HG02885 (cell line): ENCODE measurements at regions not wholly inside any gene's neighbourhood (a gene's known extent, or its start where the extent isn't known, plus 50 kb on each side); places are given as distances from the start of the nearest gene placed in this dataset.

Source experiments
- ATAC-seq: cut with Tn5 transposase; IDR thresholded peaks from one replicate; pipeline ENCODE4 v1.9.1; 2021; ENCODE audit warnings: mild to moderate bottlenecking; ENCODE audit not compliant: unreplicated experiment, poor library complexity

DNA sequence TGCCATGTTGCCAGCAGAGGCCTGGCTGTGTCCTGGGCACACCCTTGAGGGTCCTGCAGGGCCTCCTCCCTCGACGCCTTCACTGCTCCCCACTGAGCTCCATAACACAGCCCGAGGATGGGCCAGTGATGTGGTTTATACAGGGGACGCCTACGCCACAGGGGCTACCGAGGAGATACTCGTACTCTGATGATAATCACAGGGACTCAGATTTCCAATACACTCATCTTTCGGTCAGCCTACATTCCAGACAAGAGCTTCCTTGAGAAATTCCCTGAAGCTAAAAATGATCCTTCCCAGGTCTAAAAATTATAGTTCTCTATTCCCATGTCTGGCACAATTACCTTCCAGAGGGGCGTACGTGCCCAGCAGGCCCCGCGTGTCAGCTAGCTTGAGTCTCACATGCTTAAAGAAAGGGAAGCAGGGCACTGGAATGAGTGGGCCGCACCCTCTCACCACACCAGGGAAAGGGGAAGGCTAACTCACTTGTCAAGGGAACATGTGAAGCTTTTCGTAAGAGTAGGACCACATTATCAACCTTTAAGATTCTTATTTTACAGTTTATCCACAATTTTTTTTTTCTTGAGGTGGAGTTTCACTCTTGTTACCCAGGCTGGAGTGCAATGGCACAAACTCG lies 159.5 kb upstream of the NDUFV2 start:
- ATAC-seq: no peak

DNA sequence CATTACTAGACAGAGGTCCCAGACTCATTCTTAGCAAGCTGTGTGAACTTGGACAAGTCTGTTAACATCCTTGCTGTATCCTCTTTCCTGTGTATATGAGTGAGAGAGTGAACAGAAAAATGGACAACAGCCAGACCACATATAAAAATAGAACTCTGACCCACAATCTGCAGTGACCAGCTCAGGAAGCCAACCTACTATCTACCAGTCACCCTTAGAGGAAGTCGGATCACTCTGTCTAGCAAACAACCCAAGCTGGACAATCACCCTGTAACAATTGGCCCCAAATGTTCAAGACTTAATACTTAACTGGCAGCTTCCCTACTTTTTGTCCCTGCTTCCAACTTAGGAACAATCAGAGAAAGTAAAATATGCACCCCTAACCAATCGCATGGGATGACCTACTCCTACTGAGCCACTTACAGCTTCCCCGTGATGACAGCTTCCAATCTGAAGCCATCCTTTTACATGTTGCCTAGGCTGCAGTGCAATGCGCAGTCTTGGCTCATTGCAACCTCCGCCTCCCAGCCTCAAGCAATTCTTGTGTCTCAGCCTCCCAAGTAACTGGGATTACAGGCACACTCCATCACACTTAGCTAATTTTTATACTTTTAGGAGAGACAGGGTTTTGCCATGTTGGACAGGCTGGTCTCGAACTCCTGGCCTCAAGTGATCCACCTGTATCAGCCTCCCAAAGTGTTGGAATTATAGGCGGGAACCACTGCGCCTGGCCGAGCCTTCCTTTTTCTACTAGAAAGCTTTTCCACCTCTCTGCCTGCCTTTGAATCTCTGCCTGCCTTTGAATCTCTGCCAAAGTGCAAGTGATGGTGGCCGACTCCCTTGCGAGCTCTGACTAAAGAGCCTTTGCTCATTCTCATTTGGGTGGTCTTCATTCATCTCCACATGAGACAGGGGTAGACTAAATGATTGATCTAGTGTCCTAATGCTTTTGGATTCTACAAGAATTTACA lies 158.3 kb upstream of the NDUFV2 start:
- ATAC-seq: no peak

- no peak for ATAC-seq
Measured at GRCh38 chr18:8944871-8945245, 157.6 kb upstream of the NDUFV2 start.

- ATAC-seq: no peak
Measured at GRCh38 chr18:8945514-8945913, 157.0 kb upstream of the NDUFV2 start.

DNA sequence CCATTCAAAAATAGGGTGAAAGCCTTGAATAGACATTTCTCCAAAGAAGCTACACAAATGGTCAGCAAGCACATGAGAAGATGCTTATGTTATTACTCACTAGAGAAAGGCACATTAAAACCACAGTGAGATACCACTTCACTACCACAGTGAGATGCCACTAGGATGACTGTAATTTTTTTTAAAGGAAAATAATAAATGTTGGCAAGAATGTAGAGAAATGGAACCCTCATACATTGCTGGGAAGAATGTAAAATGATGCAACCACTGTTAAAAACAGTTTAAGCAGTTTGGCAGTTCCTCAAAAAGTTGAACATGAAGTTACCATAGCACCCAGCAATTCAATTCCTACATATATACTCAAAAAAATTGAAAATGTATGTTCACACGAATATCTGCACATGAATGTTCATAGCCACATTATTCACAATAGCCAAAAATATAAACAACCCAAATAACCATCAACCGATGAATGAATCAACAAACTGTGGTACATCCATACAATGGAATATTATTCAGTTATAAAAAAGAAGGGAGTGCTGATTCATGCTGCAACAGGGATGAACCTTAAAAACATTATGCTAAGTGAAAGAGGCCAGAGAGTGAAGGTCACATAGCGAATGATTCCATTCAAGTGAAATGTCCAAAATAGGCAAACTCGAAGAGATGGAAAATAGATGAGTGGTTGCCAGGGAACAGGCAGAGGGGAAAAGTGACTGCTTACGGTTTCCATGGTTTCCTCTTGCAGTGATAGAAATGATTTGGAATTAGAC lies 156.2 kb upstream of the NDUFV2 start:
- ATAC-seq: no peak

- ATAC-seq: no peak
Measured at GRCh38 chr18:8947566-8947965, 154.9 kb upstream of the NDUFV2 start.

- no peak for ATAC-seq
Measured at GRCh38 chr18:8948011-8948410, 154.5 kb upstream of the NDUFV2 start.

DNA sequence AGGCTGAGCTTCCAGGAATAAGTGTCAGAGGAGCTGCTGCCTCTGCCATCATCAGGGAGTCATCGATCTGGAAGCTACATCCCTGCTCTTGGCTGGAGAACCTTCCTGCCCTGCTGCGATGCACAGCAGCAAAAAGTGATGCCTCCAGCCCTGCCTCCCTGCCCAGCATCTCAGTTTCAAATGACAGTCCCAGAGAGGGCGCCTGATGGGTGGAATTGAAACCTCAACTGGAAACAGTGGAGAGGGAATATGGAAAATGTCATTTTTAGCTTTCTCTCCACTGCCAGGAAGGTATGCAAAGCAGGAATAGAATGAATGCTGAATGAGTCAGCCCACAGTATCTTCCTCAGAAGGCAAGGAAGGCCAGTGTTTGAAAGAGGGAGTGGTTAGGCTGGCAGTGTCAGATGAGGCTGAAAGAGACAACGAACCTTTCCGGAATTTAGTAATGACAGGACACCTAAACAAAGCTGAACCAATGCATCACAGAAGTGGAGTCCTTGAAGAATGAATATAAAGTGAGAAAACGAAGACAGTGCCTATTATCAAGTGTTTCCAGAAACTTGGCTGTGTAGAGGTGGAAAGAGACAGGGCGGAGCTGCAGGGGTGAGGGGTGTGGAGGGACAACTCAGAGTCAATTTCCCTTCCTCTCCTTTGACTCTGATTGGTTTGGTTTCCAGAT lies 153.9 kb upstream of the NDUFV2 start:
- no peak for ATAC-seq

GRCh38 chr18:8949206-8949605 lies 153.3 kb upstream of the NDUFV2 start:
- ATAC-seq: no peak

GRCh38 chr18:8951491-8951890 lies 151.0 kb upstream of the NDUFV2 start:
- ATAC-seq: peak; percentile 62

- ATAC-seq: no peak
Measured at GRCh38 chr18:8952174-8952573, 150.3 kb upstream of the NDUFV2 start.

DNA sequence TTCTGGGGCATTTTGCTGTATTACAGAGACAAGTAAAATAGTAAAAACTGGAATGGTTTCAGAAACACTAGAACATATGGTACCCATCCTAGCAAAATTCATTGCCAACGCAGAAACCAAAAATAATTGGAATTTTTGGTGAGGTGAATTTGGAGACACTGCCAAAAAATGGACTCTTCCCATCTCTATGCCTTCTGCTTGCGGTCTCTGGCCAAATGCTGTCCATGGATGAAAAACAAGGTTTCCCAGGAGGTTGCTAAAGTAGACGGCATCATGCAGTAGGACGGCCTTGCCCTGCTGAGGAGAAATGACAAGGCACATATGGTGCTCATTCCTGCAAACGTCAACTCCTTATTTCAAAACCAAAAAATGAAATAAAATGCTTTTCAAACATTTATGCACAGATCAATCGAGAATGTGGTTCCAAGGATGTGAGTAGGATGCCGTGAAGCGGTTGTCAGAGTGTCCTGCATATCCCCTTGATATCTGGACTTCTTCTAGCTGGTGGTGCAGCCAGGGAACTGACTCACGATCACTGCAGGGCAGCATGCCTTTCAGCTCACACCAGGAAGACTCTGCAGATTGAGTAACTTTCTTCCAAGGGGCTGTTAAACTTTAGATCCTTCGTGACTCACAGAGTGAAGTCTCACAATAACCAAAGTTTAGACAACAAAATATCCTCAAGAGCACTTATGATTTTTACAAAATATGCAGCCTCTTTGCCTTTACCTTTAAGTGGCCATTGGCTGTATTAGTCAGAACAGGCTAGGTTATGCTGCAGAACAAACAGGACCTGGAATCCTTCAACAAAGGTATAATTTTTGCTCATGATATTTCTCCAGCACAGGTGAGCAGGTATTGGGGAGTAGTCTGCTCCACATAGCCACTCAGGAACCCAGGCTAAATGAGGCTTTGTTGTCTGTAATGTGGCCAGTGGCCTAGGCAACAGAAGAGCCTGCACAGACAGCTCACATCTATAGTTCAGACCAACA lies 149.4 kb upstream of the NDUFV2 start:
- no peak for ATAC-seq

DNA sequence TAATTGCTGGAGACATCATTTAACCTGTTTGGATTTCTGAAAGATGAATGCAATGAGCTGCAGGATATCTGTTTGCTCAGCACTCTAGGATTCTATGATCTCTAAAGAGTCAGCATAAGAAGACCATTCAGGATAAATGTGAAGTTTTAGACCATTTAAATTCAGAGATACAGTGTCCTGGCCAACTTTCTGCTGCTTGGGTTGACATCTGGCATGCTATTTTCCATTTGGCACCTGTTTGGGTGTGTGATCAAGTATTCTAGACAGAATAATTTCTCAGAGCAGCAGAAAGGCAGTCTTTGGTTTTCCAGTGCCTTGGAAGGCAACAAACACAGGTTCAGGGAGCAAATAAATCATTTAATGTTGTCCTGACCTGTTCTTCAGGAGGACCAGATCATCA lies 144.8 kb upstream of the NDUFV2 start:
- ATAC-seq: no peak

DNA sequence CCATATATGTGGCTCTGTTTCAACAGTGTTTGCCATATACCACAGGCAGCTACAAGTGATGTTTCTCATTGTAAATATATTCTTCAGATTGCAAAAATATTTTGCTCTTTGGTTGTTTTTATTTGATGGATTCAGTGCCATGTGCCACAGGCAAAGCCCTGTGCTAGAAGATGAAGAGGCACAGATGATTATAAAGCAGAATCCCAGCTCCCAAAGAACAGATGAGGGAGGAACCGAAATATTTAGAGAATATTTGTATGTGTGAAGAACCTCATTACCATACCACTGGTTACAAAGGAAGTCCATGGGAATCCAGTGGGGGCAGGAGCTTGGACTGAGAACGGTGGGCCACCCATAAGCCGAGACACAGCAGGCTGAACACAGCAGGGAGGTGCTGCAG lies 143.8 kb upstream of the NDUFV2 start:
- ATAC-seq: no peak

DNA sequence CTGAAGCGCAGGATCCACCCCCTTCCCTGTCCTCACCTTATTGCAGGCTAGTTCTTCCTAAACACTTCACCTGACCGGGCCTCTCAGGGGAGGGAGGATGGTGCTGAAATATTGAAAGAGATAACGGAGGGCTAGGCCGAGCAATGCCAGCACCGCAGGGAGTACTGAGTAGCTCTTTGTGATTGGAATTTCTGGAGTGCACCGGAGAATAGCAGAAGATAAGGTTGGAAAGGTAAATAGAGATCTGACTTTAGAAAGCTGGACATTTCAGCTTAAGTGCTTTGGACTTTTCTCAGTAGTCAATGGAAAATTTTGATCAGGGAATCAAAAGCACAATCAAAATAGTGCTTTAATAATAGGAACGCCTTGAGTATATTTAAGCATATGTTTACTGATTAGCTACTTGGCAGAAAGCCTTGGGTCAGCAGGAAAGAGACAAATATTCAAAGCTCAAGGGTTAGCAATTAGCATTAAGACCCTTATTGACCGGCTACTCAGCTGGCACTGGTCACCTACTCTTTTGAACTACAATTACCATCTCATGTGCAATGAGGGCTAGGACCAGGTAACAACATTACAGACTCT lies 142.9 kb upstream of the NDUFV2 start:
- no peak for ATAC-seq

DNA sequence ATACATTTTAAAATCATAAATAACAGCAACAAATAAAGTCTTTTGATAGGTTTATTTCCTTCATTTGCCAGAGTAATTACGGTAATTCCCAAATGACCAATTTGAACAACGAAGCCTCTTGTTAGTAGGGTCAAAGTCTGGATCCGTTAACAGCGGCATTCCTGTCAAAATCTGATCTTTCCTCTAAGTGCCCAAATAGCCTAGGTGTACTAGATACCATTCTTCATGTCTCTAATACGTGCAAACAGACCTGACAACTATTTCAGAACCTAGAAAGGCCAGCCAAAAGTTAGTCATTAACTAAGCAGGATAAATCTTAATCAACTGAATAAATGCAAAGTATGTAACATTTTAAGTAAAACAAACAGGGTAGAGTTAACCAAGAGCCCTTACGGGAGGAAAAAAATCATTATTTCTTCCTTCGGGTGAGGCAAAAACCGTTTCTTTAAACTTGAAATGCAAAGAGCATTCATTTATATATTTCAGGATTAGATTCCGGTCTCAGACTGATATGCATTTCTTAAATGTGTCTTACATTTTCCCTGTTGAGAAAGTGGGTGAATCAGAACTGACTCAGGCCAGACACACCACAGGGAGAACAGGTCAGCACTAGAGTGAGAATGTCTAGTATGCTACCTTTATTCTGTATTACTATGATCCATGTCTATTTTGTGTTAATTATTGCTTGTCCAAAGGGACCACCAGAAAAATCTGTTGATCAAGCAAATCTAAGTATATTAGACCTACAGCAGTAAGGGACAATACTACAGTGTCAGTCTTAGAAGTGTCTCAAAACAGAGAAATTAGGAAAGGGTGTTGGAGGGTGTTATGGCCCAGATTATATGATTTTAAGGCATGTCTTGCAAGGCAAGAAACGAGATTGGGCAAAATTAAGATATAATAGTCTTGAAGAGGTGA lies 141.5 kb upstream of the NDUFV2 start:
- ATAC-seq: no peak

DNA sequence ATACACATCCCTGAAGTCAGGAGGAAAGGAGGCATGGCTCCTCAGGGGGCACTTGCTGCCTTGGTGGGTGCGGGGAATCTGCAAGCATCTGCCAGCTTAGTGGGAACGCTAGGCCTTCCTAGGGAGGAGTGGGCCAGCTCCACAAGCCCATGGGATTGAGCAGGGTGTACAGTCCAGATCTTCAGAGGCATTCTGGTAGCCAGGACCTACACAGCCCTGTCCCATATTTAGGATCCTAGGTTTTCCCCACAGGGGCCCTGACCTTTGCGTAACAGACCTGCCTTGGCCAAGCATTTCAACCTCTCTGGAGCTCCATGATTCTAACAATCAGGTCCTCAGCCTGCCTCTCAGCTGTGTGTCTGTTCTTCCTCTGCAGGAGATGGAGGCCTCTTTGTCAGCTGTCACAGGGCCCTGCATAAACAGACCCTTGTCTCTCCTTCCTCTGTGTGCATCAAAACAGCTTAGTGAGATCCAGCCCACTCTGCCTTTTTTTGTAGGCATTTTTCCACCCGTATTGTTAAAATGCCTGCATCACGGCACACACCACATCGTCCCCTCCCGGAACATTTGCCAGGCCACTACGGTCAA lies 140.2 kb upstream of the NDUFV2 start:
- no peak for ATAC-seq
